ENCODE measurements at regions not wholly inside any gene's neighbourhood (a gene's known extent, or its start where the extent isn't known, plus 50 kb on each side); places are given as distances from the start of the nearest gene placed in this dataset.

GRCh38 chr13:76499891-76500290 is 386.3 kb downstream of the KCTD12 start:
- WGBS, 2 donors = 59 to 67% methylated on average over 1 of the region's 1 CpG
- intact Hi-C loops (cut with DNase I; ENCODE audit: low total_unique reads) = no loop called here
- DNase-seq (ENCODE audit: low spot score in 2 of 2) = no peak
- TF ChIP-seq CTCF (IDR thresholded peaks at IDR 0.05) (no peak), POLR2A (IDR thresholded peaks at IDR 0.05) (no peak)
- no peak overlapping the region for H3K4me3 ChIP-seq (ENCODE audit: low read depth, poor library complexity, severe bottlenecking)

GRCh38 chr13:76489274-76489673 is 396.9 kb downstream of the KCTD12 start:
- intact Hi-C loops (cut with DNase I; ENCODE audit: low total_unique reads) = no loop called here
- no peak overlapping the region for H3K4me3 ChIP-seq (ENCODE audit: low read depth, poor library complexity, severe bottlenecking)
- 77 to 79% methylated on average over 1 of the region's 1 CpG for WGBS, 2 donors
- TF ChIP-seq POLR2A (IDR thresholded peaks at IDR 0.05) (no peak), CTCF (IDR thresholded peaks at IDR 0.05) (no peak)
- DNase-seq (ENCODE audit: low spot score in 2 of 2) = no peak

- H3K4me3 ChIP-seq (ENCODE audit: low read depth, poor library complexity, severe bottlenecking) = no peak overlapping the region
- DNase-seq (ENCODE audit: low spot score in 2 of 2) = no peak
- TF ChIP-seq POLR2A (IDR thresholded peaks at IDR 0.05) = no peak
- no peak for TF ChIP-seq CTCF (IDR thresholded peaks at IDR 0.05)
- intact Hi-C loops (cut with DNase I; ENCODE audit: low total_unique reads) = no loop called here
- 68% methylated on average over 2 of the region's 2 CpGs for WGBS, 2 donors
These were observed 404.5 kb downstream of the KCTD12 start for GRCh38 chr13:76481738-76482137.

- 52 to 56% methylated on average over 2 of the region's 2 CpGs for WGBS, 2 donors
- H3K4me3 ChIP-seq (ENCODE audit: low read depth, poor library complexity, severe bottlenecking) = no peak overlapping the region
- DNase-seq (ENCODE audit: low spot score in 2 of 2) = no peak
- intact Hi-C loops (cut with DNase I; ENCODE audit: low total_unique reads) = loop anchor here (5.0 kb wide), 1 partner anchor 473 kb away; no protein-coding TSS in a partner anchor
- no peak for TF ChIP-seq CTCF (IDR thresholded peaks at IDR 0.05)
- no peak for TF ChIP-seq POLR2A (IDR thresholded peaks at IDR 0.05)
These were observed 411.2 kb downstream of the KCTD12 start for GRCh38 chr13:76474966-76475365.

- DNase-seq (ENCODE audit: low spot score in 2 of 2) = no peak
- intact Hi-C loops (cut with DNase I; ENCODE audit: low total_unique reads) = loop anchor here (5.0 kb wide), 1 partner anchor 472 kb away; no protein-coding TSS in a partner anchor
- no peak for TF ChIP-seq CTCF (IDR thresholded peaks at IDR 0.05)
- TF ChIP-seq POLR2A (IDR thresholded peaks at IDR 0.05) = no peak
- WGBS, 2 donors = 43 to 50% methylated on average over 1 of the region's 1 CpG
- no peak overlapping the region for H3K4me3 ChIP-seq (ENCODE audit: low read depth, poor library complexity, severe bottlenecking)
These were observed 411.8 kb downstream of the KCTD12 start for GRCh38 chr13:76474356-76474755.

- H3K4me3 ChIP-seq (ENCODE audit: low read depth, poor library complexity, severe bottlenecking) = no peak overlapping the region
- DNase-seq (ENCODE audit: low spot score in 2 of 2) = peak; percentile 71 to 88
- TF ChIP-seq POLR2A (IDR thresholded peaks at IDR 0.05) (no peak), CTCF (IDR thresholded peaks at IDR 0.05) (peak in 2 of 3 donors; percentile 16 to 73)
- intact Hi-C loops (cut with DNase I; ENCODE audit: low total_unique reads) = loop anchor here (5.0 kb wide), 1 partner anchor 471 kb away; no protein-coding TSS in a partner anchor
These were observed 412.6 kb downstream of the KCTD12 start for GRCh38 chr13:76473552-76474134.
